Right forelimb (tissue), 1 donor: ENCODE measurements at regions not wholly inside any gene's neighbourhood (a gene's known extent, or its start where the extent isn't known, plus 50 kb on each side); places are given as distances from the start of the nearest gene placed in this dataset.
"Not testable (repeated sequence)": the region's sequence is repeated elsewhere in the genome, so short reads cannot be mapped to it uniquely, and the experiment has no call there.

ENCODE experiments used
- DNase-seq: peaks from one replicate; pipeline ENCODE4 v3.0.0-alpha.2; 2018

- no peak for DNase-seq
Measured at GRCh38 chr1:212155219-212155618, 119.7 kb downstream of the DTL start.

- DNase-seq: no peak
Measured at GRCh38 chr1:212157252-212157651, 121.7 kb downstream of the DTL start.

- no peak for DNase-seq
Measured at GRCh38 chr1:212158912-212159796, 123.6 kb downstream of the DTL start.

GRCh38 chr1:212161231-212161781, 123.9 kb upstream of the PPP2R5A start:
- no peak for DNase-seq

- peak; percentile 60 for DNase-seq
Measured at GRCh38 chr1:212162635-212163034, 122.6 kb upstream of the PPP2R5A start.

- no peak for DNase-seq
Measured at GRCh38 chr1:212164095-212164872, 120.9 kb upstream of the PPP2R5A start.

GRCh38 chr1:212166244-212166643, 119.0 kb upstream of the PPP2R5A start:
- DNase-seq: no peak

GRCh38 chr1:212166644-212167043, 118.6 kb upstream of the PPP2R5A start:
- no peak for DNase-seq

- no peak for DNase-seq
Measured at GRCh38 chr1:212167098-212167497, 118.1 kb upstream of the PPP2R5A start.

GRCh38 chr1:212173567-212173966, 111.6 kb upstream of the PPP2R5A start:
- no peak for DNase-seq

GRCh38 chr1:212174295-212174694, 110.9 kb upstream of the PPP2R5A start:
- not testable (repeated sequence) for DNase-seq

- no peak for DNase-seq
Measured at GRCh38 chr1:212177542-212177941, 107.7 kb upstream of the PPP2R5A start.

- no peak for DNase-seq
Measured at GRCh38 chr1:212178851-212179250, 106.4 kb upstream of the PPP2R5A start.

GRCh38 chr1:212179394-212180076, 105.7 kb upstream of the PPP2R5A start:
- DNase-seq: no peak

- no peak for DNase-seq
Measured at GRCh38 chr1:212181015-212181882, 104.0 kb upstream of the PPP2R5A start.

- DNase-seq: no peak
Measured at GRCh38 chr1:212182171-212182570, 103.0 kb upstream of the PPP2R5A start.

- DNase-seq: no peak
Measured at GRCh38 chr1:212182579-212182978, 102.6 kb upstream of the PPP2R5A start.

GRCh38 chr1:212186427-212187207, 98.6 kb upstream of the PPP2R5A start:
- no peak for DNase-seq

GRCh38 chr1:212188599-212189351, 96.4 kb upstream of the PPP2R5A start:
- no peak for DNase-seq

GRCh38 chr1:212189352-212189738, 95.9 kb upstream of the PPP2R5A start:
- no peak for DNase-seq
